NCI-H2029 (cell line): ENCODE measurements at regions not wholly inside any gene's neighbourhood (a gene's known extent, or its start where the extent isn't known, plus 50 kb on each side); places are given as distances from the start of the nearest gene placed in this dataset.

Source experiments
- DNase-seq: peaks from one replicate; lab custom pipeline; 2025; lab: John Stamatoyannopoulos, UW

- DNase-seq, result no peak
These were observed 85.8 kb upstream of the PRNP start for GRCh38 chr20:4600308-4601014.

GRCh38 chr20:4597215-4597614 lies 89.0 kb upstream of the PRNP start:
- no peak for DNase-seq

- no peak for DNase-seq
These were observed 93.1 kb upstream of the PRNP start for GRCh38 chr20:4593149-4593525.

GRCh38 chr20:4592316-4593148 lies 93.7 kb upstream of the PRNP start:
- peak; percentile 36 for DNase-seq

- no peak for DNase-seq
These were observed 94.3 kb upstream of the PRNP start for GRCh38 chr20:4591975-4592315.

GRCh38 chr20:4585758-4586157 lies 100.5 kb upstream of the PRNP start:
- DNase-seq, result no peak

GRCh38 chr20:4585104-4585753 lies 101.0 kb upstream of the PRNP start:
- DNase-seq, result no peak

GRCh38 chr20:4584510-4584909 lies 101.7 kb upstream of the PRNP start:
- no peak for DNase-seq

- no peak for DNase-seq
These were observed 104.4 kb upstream of the PRNP start for GRCh38 chr20:4581838-4582237.

GRCh38 chr20:4578375-4578774 lies 107.9 kb upstream of the PRNP start:
- DNase-seq, result no peak

GRCh38 chr20:4574356-4574690 lies 111.9 kb upstream of the PRNP start:
- DNase-seq, result no peak

GRCh38 chr20:4573564-4574355 lies 112.5 kb upstream of the PRNP start:
- DNase-seq, result no peak

- DNase-seq, result no peak
These were observed 114.3 kb upstream of the PRNP start for GRCh38 chr20:4571759-4572531.

- no peak for DNase-seq
These were observed 116.4 kb upstream of the PRNP start for GRCh38 chr20:4569865-4570264.

GRCh38 chr20:4569092-4569491 lies 117.2 kb upstream of the PRNP start:
- DNase-seq, result no peak

- DNase-seq, result no peak
These were observed 117.8 kb upstream of the PRNP start for GRCh38 chr20:4568361-4568959.

- DNase-seq, result no peak
These were observed 119.1 kb upstream of the PRNP start for GRCh38 chr20:4567170-4567569.

- no peak for DNase-seq
These were observed 122.7 kb upstream of the PRNP start for GRCh38 chr20:4563534-4563933.

- DNase-seq, result no peak
These were observed 123.2 kb upstream of the PRNP start for GRCh38 chr20:4563031-4563430.

GRCh38 chr20:4560667-4561066 lies 125.6 kb upstream of the PRNP start:
- no peak for DNase-seq

- no peak for DNase-seq
These were observed 126.3 kb upstream of the PRNP start for GRCh38 chr20:4559906-4560305.
